Fibroblast of lung (primary cell): ENCODE measurements at regions not wholly inside any gene's neighbourhood (a gene's known extent, or its start where the extent isn't known, plus 50 kb on each side); places are given as distances from the start of the nearest gene placed in this dataset.

Source experiments
- DNase-seq, 2 donors: peaks; one replicate each; pipeline versions ENCODE4 v3.0.0 to v3.0.0-alpha.2; 2010; ENCODE audit warnings: low read depth in 2 of 2
- H2AFZ ChIP-seq: 2 replicates; pipeline ENCODE4 v1.5.1; 2012; ENCODE audit warnings: low read length, control low read depth, inconsistent platforms
- H3K27ac ChIP-seq: 2 replicates; pipeline ENCODE4 v1.5.1; 2011; ENCODE audit warnings: low read length, control low read depth; ENCODE audit not compliant: insufficient read depth
- H3K27me3 ChIP-seq: 2 replicates; pipeline ENCODE4 v1.5.1; 2011; ENCODE audit warnings: mild to moderate bottlenecking, low read length; ENCODE audit not compliant: control insufficient read depth, insufficient read depth
- H3K36me3 ChIP-seq: 2 replicates; pipeline ENCODE4 v1.5.1; 2011; ENCODE audit warnings: low read length; ENCODE audit not compliant: control insufficient read depth, insufficient read depth
- H3K4me1 ChIP-seq: 2 replicates; pipeline ENCODE4 v1.5.1; 2011; ENCODE audit warnings: low read length; ENCODE audit not compliant: control insufficient read depth, insufficient read depth; ENCODE audit errors: extremely low read depth
- H3K4me2 ChIP-seq: 2 replicates; pipeline ENCODE4 v1.5.1; 2011; ENCODE audit warnings: low read length, control low read depth; ENCODE audit not compliant: insufficient read depth; ENCODE audit errors: extremely low read depth
- H3K4me3 ChIP-seq, 4 experiments: fragments of 200-600 bp in 1 of 4; sonication (generic) in 1 of 4; replicated peaks in 1 of 4; 2 replicates each; pipeline ENCODE4 v1.5.1; 2011 to 2016; ENCODE audit warnings: low read length in 4 of 4, low read depth in 3 of 4, mild to moderate bottlenecking in 3 of 4, control low read depth in 2 of 4, inconsistent platforms in 1 of 4, mixed read lengths in 1 of 4; ENCODE audit not compliant: insufficient read depth in 1 of 4; ENCODE audit errors: control extremely low read depth in 1 of 4
- H3K79me2 ChIP-seq: 2 replicates; pipeline ENCODE4 v1.5.1; 2012; ENCODE audit warnings: mild to moderate bottlenecking, low read length, inconsistent platforms; ENCODE audit not compliant: control insufficient read depth, insufficient read depth
- H3K9ac ChIP-seq: 2 replicates; pipeline ENCODE4 v1.5.1; 2011; ENCODE audit warnings: mild to moderate bottlenecking, low read length, control low read depth; ENCODE audit not compliant: insufficient read depth
- H3K9me3 ChIP-seq: 2 replicates; pipeline ENCODE4 v1.5.1; 2012; ENCODE audit warnings: low read depth, low read length; ENCODE audit not compliant: control insufficient read depth, insufficient read depth
- H4K20me1 ChIP-seq: 2 replicates; pipeline ENCODE4 v1.5.1; 2011; ENCODE audit warnings: low read length; ENCODE audit not compliant: control insufficient read depth, insufficient read depth; ENCODE audit errors: extremely low read depth
- CTCF ChIP-seq, 2 donors: IDR thresholded peaks in 1 of 2; conservative IDR thresholded peaks in 1 of 2; 1 replicate in 1 of 2; 2 replicates in 1 of 2; pipeline ENCODE4 v1.5.1; 2011 to 2012; ENCODE audit warnings: low read length in 2 of 2, control low read depth in 1 of 2, inconsistent platforms in 1 of 2, low read depth in 1 of 2, mild to moderate bottlenecking in 1 of 2
- EZH2 ChIP-seq: IDR thresholded peaks from 2 replicates; pipeline ENCODE4 v1.5.1; 2012; ENCODE audit warnings: low read length, control low read depth, mild to moderate bottlenecking; ENCODE audit errors: missing control alignments

- DNase-seq: no peak
Observed at GRCh38 chr14:101010835-101011234, 107.3 kb upstream of the RTL1 start.

GRCh38 chr14:101017209-101017608 lies 113.7 kb upstream of the RTL1 start:
- Histone ChIP-seq H3K9me3 (no peaks in the 10 kb centered on the region), H3K79me2 (no peaks in the 10 kb centered on the region), H4K20me1 (no peaks in the 10 kb centered on the region), H3K27ac (no peak overlapping the region), H3K4me1 (no peaks in the 10 kb centered on the region), H3K36me3 (peaks cover 5% of the 10 kb centered on the region), H3K4me3 (no peak overlapping the region), H2AFZ (no peak overlapping the region), H3K4me2 (no peak overlapping the region), H3K9ac (no peak overlapping the region), H3K27me3 (no peaks in the 10 kb centered on the region)
- DNase-seq: peak; percentile 18 to 69
- TF ChIP-seq CTCF (conservative IDR thresholded peaks at IDR 0.05 in 1 of 2, IDR thresholded peaks at IDR 0.05 in 1 of 2; ENCODE audit: low read depth in 1 of 2, low read length in 2 of 2) (no peak), EZH2 (no peak)

More at GRCh38 chr14:101010835-101011234, 107.3 kb upstream of the RTL1 start:
- Histone ChIP-seq H2AFZ (no peak overlapping the region), H3K79me2 (no peaks in the 10 kb centered on the region), H3K27me3 (no peaks in the 10 kb centered on the region), H3K4me1 (no peaks in the 10 kb centered on the region), H3K9ac (no peak overlapping the region), H3K4me2 (no peak overlapping the region), H4K20me1 (no peaks in the 10 kb centered on the region), H3K36me3 (peaks cover 4% of the 10 kb centered on the region), H3K27ac (no peak overlapping the region), H3K9me3 (no peaks in the 10 kb centered on the region), H3K4me3 (no peak overlapping the region)
- no peak for TF ChIP-seq EZH2
- no peak for TF ChIP-seq CTCF (conservative IDR thresholded peaks at IDR 0.05 in 1 of 2, IDR thresholded peaks at IDR 0.05 in 1 of 2; ENCODE audit: low read depth in 1 of 2, low read length in 2 of 2)

GRCh38 chr14:101017806-101018560 lies 114.5 kb upstream of the RTL1 start:
- H3K36me3 ChIP-seq: peaks cover 8% of the 10 kb centered on the region
- H3K27ac ChIP-seq: no peak overlapping the region
- no peak for DNase-seq
- no peak overlapping the region for H3K4me3 ChIP-seq
- no peak overlapping the region for H3K4me2 ChIP-seq
- no peaks in the 10 kb centered on the region for H4K20me1 ChIP-seq
- no peaks in the 10 kb centered on the region for H3K27me3 ChIP-seq
- H3K4me1 ChIP-seq: no peaks in the 10 kb centered on the region
- no peak overlapping the region for H2AFZ ChIP-seq
- no peak for TF ChIP-seq CTCF (conservative IDR thresholded peaks at IDR 0.05 in 1 of 2, IDR thresholded peaks at IDR 0.05 in 1 of 2; ENCODE audit: low read depth in 1 of 2, low read length in 2 of 2)
- no peak for TF ChIP-seq EZH2
- no peaks in the 10 kb centered on the region for H3K79me2 ChIP-seq
- no peak overlapping the region for H3K9ac ChIP-seq
- no peaks in the 10 kb centered on the region for H3K9me3 ChIP-seq
